HG03558 (cell line): ENCODE measurements at regions not wholly inside any gene's neighbourhood (a gene's known extent, or its start where the extent isn't known, plus 50 kb on each side); places are given as distances from the start of the nearest gene placed in this dataset.
"Not testable (repeated sequence)": the region's sequence is repeated elsewhere in the genome, so short reads cannot be mapped to it uniquely, and the experiment has no call there.

Experiments
- ATAC-seq: cut with Tn5 transposase; IDR thresholded peaks from one replicate; pipeline ENCODE4 v1.9.1; 2021; ENCODE audit warnings: moderate number of reproducible peaks; ENCODE audit not compliant: unreplicated experiment; ENCODE audit errors: extremely low read depth

- ATAC-seq = no peak
Measured at GRCh38 chr1:182331387-182331786, 60.2 kb downstream of the GLUL start.

GRCh38 chr1:182330303-182330702, 61.3 kb downstream of the GLUL start:
- no peak for ATAC-seq

GRCh38 chr1:182329471-182329870, 62.1 kb downstream of the GLUL start:
- no peak for ATAC-seq

- ATAC-seq = no peak
Measured at GRCh38 chr1:182328591-182328990, 63.0 kb downstream of the GLUL start.

- ATAC-seq = no peak
Measured at GRCh38 chr1:182325339-182325738, 66.3 kb downstream of the GLUL start.

GRCh38 chr1:182321532-182321931, 70.1 kb downstream of the GLUL start:
- ATAC-seq = not testable (repeated sequence)

- ATAC-seq = no peak
Measured at GRCh38 chr1:182317611-182318161, 73.9 kb downstream of the GLUL start.

GRCh38 chr1:182316454-182316853, 75.1 kb downstream of the GLUL start:
- ATAC-seq = not testable (repeated sequence)

- ATAC-seq = no peak
Measured at GRCh38 chr1:182315167-182315556, 76.4 kb downstream of the GLUL start.

GRCh38 chr1:182309631-182310351, 81.8 kb downstream of the GLUL start:
- ATAC-seq = no peak

GRCh38 chr1:182308826-182309225, 82.8 kb downstream of the GLUL start:
- ATAC-seq = no peak

- ATAC-seq = not testable (repeated sequence)
Measured at GRCh38 chr1:182307486-182307885, 84.1 kb downstream of the GLUL start.

GRCh38 chr1:182305861-182306260, 85.7 kb downstream of the GLUL start:
- ATAC-seq = no peak

- no peak for ATAC-seq
Measured at GRCh38 chr1:182304627-182305026, 87.0 kb downstream of the GLUL start.

- no peak for ATAC-seq
Measured at GRCh38 chr1:182304218-182304617, 87.4 kb downstream of the GLUL start.

GRCh38 chr1:182303778-182304177, 87.8 kb downstream of the GLUL start:
- ATAC-seq = no peak

GRCh38 chr1:182301467-182302198, 90.0 kb downstream of the GLUL start:
- ATAC-seq = no peak

- ATAC-seq = no peak
Measured at GRCh38 chr1:182301026-182301436, 90.6 kb downstream of the GLUL start.

- no peak for ATAC-seq
Measured at GRCh38 chr1:182299728-182300616, 91.6 kb downstream of the GLUL start.

- ATAC-seq = not testable (repeated sequence)
Measured at GRCh38 chr1:182299054-182299727, 92.4 kb downstream of the GLUL start.
